PC-9 (cell line): ENCODE measurements at regions not wholly inside any gene's neighbourhood (a gene's known extent, or its start where the extent isn't known, plus 50 kb on each side); places are given as distances from the start of the nearest gene placed in this dataset.

Experiments used
- BruUV-seq: library from RNA; stranded (reverse); fragments of 400-500 nt; replicated peaks from 2 replicates; lab custom pipeline; 2021; lab: Mats Ljungman, UMichigan
- CTCF ChIA-PET: fragments of 300-600 bp; sonication (Branson Sonifier 250); formaldehyde crosslinking; loops from one replicate; lab custom pipeline; 2022; ENCODE audit warnings: antibody characterized with exemption; lab: Charles Lee
- POLR2A ChIA-PET: fragments of 300-600 bp; sonication (Branson Sonifier 250); formaldehyde crosslinking; loops from one replicate; lab custom pipeline; 2022; ENCODE audit warnings: antibody characterized with exemption; ENCODE audit not compliant: unreplicated experiment; lab: Charles Lee
- DNase-seq, 2 experiments: peaks; one replicate each; pipeline versions ENCODE4 v3.0.0 to v3.0.0-alpha.2; 2015 to 2022; ENCODE audit warnings: mixed read lengths in 1 of 2
- H2AFZ ChIP-seq: fragments of 200-600 bp; sonication (generic); 2 replicates; pipeline ENCODE4 v1.8.1; 2017; ENCODE audit warnings: antibody characterized with exemption
- H3F3A ChIP-seq: fragments of 200-600 bp; sonication (generic); 2 replicates; pipeline ENCODE4 v1.8.1; 2017; ENCODE audit warnings: antibody characterized with exemption, mild to moderate bottlenecking, low read depth; ENCODE audit not compliant: insufficient read depth
- H3K27ac ChIP-seq: fragments of 200-600 bp; sonication (generic); 2 replicates; pipeline ENCODE4 v1.6.1; 2016; ENCODE audit warnings: mixed run types
- H3K27me3 ChIP-seq: fragments of 200-600 bp; sonication (generic); 2 replicates; pipeline ENCODE4 v1.6.1; 2016; ENCODE audit warnings: low read depth, mixed run types; ENCODE audit not compliant: insufficient read depth
- H3K36me3 ChIP-seq: fragments of 200-600 bp; sonication (generic); 2 replicates; pipeline ENCODE4 v1.6.1; 2016; ENCODE audit warnings: low read depth, mixed run types
- H3K4me1 ChIP-seq: fragments of 200-600 bp; sonication (generic); replicated peaks from 2 replicates; pipeline ENCODE4 v1.6.1; 2016; ENCODE audit warnings: mixed run types; ENCODE audit not compliant: insufficient read depth
- H3K4me2 ChIP-seq: fragments of 200-600 bp; sonication (generic); 2 replicates; pipeline ENCODE4 v1.6.1; 2017; ENCODE audit warnings: mixed run types
- H3K4me3 ChIP-seq: fragments of 200-600 bp; sonication (generic); 2 replicates; pipeline ENCODE4 v1.6.1; 2016; ENCODE audit warnings: mixed run types
- H3K79me2 ChIP-seq: fragments of 200-600 bp; sonication (generic); 2 replicates; pipeline ENCODE4 v1.6.1; 2017; ENCODE audit warnings: low read depth, mixed run types
- H3K9me2 ChIP-seq: fragments of 200-600 bp; sonication (generic); 2 replicates; pipeline ENCODE4 v1.8.1; 2017; ENCODE audit warnings: mild to moderate bottlenecking; ENCODE audit not compliant: insufficient read depth
- H3K9me3 ChIP-seq: fragments of 200-600 bp; sonication (generic); 2 replicates; pipeline ENCODE4 v1.8.1; 2016; ENCODE audit warnings: low read depth; ENCODE audit not compliant: insufficient read depth
- H4K20me1 ChIP-seq: fragments of 200-600 bp; sonication (generic); 2 replicates; pipeline ENCODE4 v1.8.1; 2017; ENCODE audit not compliant: insufficient read depth
- CTCF ChIP-seq: fragments of 200-600 bp; sonication (generic); conservative IDR thresholded peaks from 2 replicates; pipeline ENCODE4 v1.6.1; 2017; ENCODE audit warnings: mixed run types, antibody characterized with exemption, mild to moderate bottlenecking, moderate library complexity
- EZH2 ChIP-seq: fragments of 200-600 bp; sonication (generic); IDR thresholded peaks from 2 replicates; pipeline ENCODE4 v1.8.0; 2017; ENCODE audit warnings: antibody characterized with exemption, low read depth
- intact Hi-C: fragments of 100-400 bp; cut with micrococcal nuclease; formaldehyde crosslinking; loops from one replicate; pipeline ENCODE4 v1.10.0; 2022; ENCODE audit not compliant: unreplicated experiment

DNA sequence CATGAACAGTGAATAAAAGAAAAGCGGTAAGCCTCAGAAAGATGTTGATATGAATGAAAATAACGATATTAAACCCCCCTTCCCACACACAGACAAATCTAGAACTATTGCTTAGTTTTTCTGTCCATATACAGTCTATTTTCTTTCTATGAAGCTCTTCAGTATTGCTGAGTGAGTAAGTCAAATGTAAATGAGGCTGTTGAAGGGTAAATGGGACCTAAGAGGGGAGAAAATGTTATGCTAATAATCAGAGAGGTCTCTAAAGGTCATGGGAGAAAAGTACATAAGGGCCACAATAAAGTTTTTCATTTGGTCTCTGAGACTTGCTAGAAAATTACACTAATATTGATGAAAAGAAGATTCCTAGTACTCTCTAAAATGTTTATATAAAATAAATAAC, 56.2 kb downstream of the PABPC4L start:
- no peak overlapping the region for H3K27ac ChIP-seq
- H3K4me3 ChIP-seq = no peak overlapping the region
- H3K79me2 ChIP-seq = no peaks in the 10 kb centered on the region
- no peak overlapping the region for H2AFZ ChIP-seq
- H4K20me1 ChIP-seq = no peaks in the 10 kb centered on the region
- ChIA-PET CTCF (no interaction called here), POLR2A (no interaction called here)
- no peaks in the 10 kb centered on the region for H3F3A ChIP-seq
- no peak for DNase-seq
- no peaks in the 10 kb centered on the region for H3K36me3 ChIP-seq
- no TSS peak for BruUV-seq
- no peak for TF ChIP-seq CTCF
- no peak for TF ChIP-seq EZH2
- intact Hi-C loops = no loop called here
- H3K9me2 ChIP-seq = no peaks in the 10 kb centered on the region
- H3K9me3 ChIP-seq = no peaks in the 10 kb centered on the region
- no peaks in the 10 kb centered on the region for H3K27me3 ChIP-seq
- H3K4me1 ChIP-seq = no peaks in the 10 kb centered on the region
- H3K4me2 ChIP-seq = no peak overlapping the region

DNA sequence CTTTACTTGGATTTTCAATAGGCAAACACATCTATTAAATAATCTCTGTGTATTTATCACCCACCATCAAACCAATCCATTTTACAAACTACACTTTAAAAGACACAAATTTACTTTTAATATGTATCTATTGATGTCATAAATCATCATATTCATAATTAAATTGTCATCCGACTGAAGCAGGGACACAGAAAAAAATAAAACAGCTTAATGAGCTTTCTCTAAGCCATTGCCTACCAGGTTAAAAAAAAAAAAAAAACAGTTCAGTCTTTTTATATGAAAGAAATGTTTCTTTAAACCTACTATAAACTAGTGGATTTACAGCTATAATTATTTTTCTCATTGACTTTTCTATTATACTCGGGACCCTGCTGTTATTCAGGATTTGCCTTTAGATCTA, 57.3 kb downstream of the PABPC4L start:
- POLR2A ChIA-PET = no interaction called here
- intact Hi-C loops = no loop called here
- no peak overlapping the region for H3K4me2 ChIP-seq

GRCh38 chr4:134141728-134142127, 59.9 kb downstream of the PABPC4L start:
- Histone ChIP-seq H3K9me2 (no peaks in the 10 kb centered on the region), H3K4me2 (no peak overlapping the region), H3K36me3 (no peaks in the 10 kb centered on the region), H3K9me3 (no peaks in the 10 kb centered on the region), H2AFZ (no peak overlapping the region), H3K27me3 (no peaks in the 10 kb centered on the region), H4K20me1 (no peaks in the 10 kb centered on the region), H3K4me1 (no peaks in the 10 kb centered on the region), H3F3A (no peaks in the 10 kb centered on the region), H3K79me2 (no peaks in the 10 kb centered on the region), H3K4me3 (no peak overlapping the region), H3K27ac (no peak overlapping the region)
- TF ChIP-seq CTCF = no peak
- no peak for TF ChIP-seq EZH2
- no peak for DNase-seq
- no TSS peak for BruUV-seq
- ChIA-PET POLR2A (no interaction called here), CTCF (no interaction called here)
- intact Hi-C loops = no loop called here

More for the DNA sequence above, 57.3 kb downstream of the PABPC4L start:
- no peaks in the 10 kb centered on the region for H4K20me1 ChIP-seq
- H3K4me1 ChIP-seq = no peaks in the 10 kb centered on the region
- no peak for TF ChIP-seq EZH2
- no peak for TF ChIP-seq CTCF
- no peaks in the 10 kb centered on the region for H3K27me3 ChIP-seq
- DNase-seq = no peak
- H3K4me3 ChIP-seq = no peak overlapping the region
- no peaks in the 10 kb centered on the region for H3K79me2 ChIP-seq
- H3K9me2 ChIP-seq = no peaks in the 10 kb centered on the region
- no peak overlapping the region for H2AFZ ChIP-seq
- BruUV-seq = no TSS peak
- no peaks in the 10 kb centered on the region for H3F3A ChIP-seq
- CTCF ChIA-PET = no interaction called here
- H3K27ac ChIP-seq = no peak overlapping the region
- H3K36me3 ChIP-seq = no peaks in the 10 kb centered on the region
- no peaks in the 10 kb centered on the region for H3K9me3 ChIP-seq
